C4-2B (cell line): ENCODE measurements at regions not wholly inside any gene's neighbourhood (a gene's known extent, or its start where the extent isn't known, plus 50 kb on each side); places are given as distances from the start of the nearest gene placed in this dataset.

Source experiments
- CTCF ChIP-seq: fragments of 450-650 bp; conservative IDR thresholded peaks from 2 replicates; pipeline ENCODE4 v1.5.1; 2017; ENCODE audit warnings: mild to moderate bottlenecking
- ZFX ChIP-seq: fragments of 450-650 bp; IDR thresholded peaks from 2 replicates; pipeline ENCODE4 v1.6.1; 2017

GRCh38 chr5:67908126-67908765 lies 307.3 kb upstream of the PIK3R1 start:
- TF ChIP-seq CTCF (no peak), ZFX (no peak)
